ENCODE measurements at regions not wholly inside any gene's neighbourhood (a gene's known extent, or its start where the extent isn't known, plus 50 kb on each side); places are given as distances from the start of the nearest gene placed in this dataset.

- TF ChIP-seq, protein P1, sequence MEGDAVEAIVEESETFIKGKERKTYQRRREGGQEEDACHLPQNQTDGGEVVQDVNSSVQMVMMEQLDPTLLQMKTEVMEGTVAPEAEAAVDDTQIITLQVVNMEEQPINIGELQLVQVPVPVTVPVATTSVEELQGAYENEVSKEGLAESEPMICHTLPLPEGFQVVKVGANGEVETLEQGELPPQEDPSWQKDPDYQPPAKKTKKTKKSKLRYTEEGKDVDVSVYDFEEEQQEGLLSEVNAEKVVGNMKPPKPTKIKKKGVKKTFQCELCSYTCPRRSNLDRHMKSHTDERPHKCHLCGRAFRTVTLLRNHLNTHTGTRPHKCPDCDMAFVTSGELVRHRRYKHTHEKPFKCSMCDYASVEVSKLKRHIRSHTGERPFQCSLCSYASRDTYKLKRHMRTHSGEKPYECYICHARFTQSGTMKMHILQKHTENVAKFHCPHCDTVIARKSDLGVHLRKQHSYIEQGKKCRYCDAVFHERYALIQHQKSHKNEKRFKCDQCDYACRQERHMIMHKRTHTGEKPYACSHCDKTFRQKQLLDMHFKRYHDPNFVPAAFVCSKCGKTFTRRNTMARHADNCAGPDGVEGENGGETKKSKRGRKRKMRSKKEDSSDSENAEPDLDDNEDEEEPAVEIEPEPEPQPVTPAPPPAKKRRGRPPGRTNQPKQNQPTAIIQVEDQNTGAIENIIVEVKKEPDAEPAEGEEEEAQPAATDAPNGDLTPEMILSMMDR (IDR thresholded peaks at IDR 0.05): no peak
- TF ChIP-seq POLR2A (IDR thresholded peaks at IDR 0.05) (no peak), POLR2AphosphoS5 (IDR thresholded peaks at IDR 0.05; ENCODE audit: insufficient read depth in 1 of 2, low read depth in 1 of 2) (no peak)
These were observed 141.1 kb downstream of the FBXO4 start for GRCh38 chr5:42066131-42066530.

Measured in vagina (tissue), 2 donors.